IMR-90 (cell line): ENCODE measurements at regions not wholly inside any gene's neighbourhood (a gene's known extent, or its start where the extent isn't known, plus 50 kb on each side); places are given as distances from the start of the nearest gene placed in this dataset.

Experiments
- ATAC-seq: fragments of 200-7000 bp; cut with Tn5 transposase; 2 replicates; pipeline ENCODE4 v1.9.1; 2020; ENCODE audit warnings: low read depth, mild to moderate bottlenecking, moderate library complexity
- BruUV-seq: library from RNA; stranded (reverse); fragments of 400-500 nt; replicated peaks from 2 replicates; lab custom pipeline; 2021; lab: Mats Ljungman, UMichigan
- CTCF ChIA-PET: fragments of 300-600 bp; formaldehyde crosslinking; extraction: SDS; loops from one replicate; lab custom pipeline; 2021; ENCODE audit warnings: antibody characterized with exemption; lab: Yijun Ruan, JAX
- POLR2A ChIA-PET: fragments of 300-600 bp; sonication (Branson Sonifier 250); formaldehyde crosslinking; loops from one replicate; lab custom pipeline; 2022; ENCODE audit warnings: antibody characterized with exemption; ENCODE audit not compliant: unreplicated experiment; lab: Charles Lee
- DNase-seq: peaks from one replicate; pipeline ENCODE4 v3.0.0; 2013
- H2AFZ ChIP-seq: replicated peaks from 2 replicates; pipeline ENCODE3; 2013; ENCODE audit warnings: low read length, mild to moderate bottlenecking; ENCODE audit not compliant: poor library complexity
- H2AK5ac ChIP-seq: 2 replicates; pipeline ENCODE4 v1.6.1; 2013; ENCODE audit warnings: low read depth, low read length, inconsistent platforms
- H2AK9ac ChIP-seq: replicated peaks from 2 replicates; pipeline ENCODE3; 2013; ENCODE audit warnings: mild to moderate bottlenecking, low read depth, low read length, moderate library complexity; ENCODE audit not compliant: poor library complexity
- H2BK120ac ChIP-seq: 2 replicates; pipeline ENCODE4 v1.6.1; 2013; ENCODE audit warnings: low read depth, low read length, inconsistent platforms
- H2BK15ac ChIP-seq: 3 replicates; pipeline ENCODE4 v1.6.1; 2013; ENCODE audit warnings: low read depth, low read length, inconsistent platforms
- H2BK20ac ChIP-seq: 2 replicates; pipeline ENCODE4 v1.6.1; 2013; ENCODE audit warnings: low read depth, mild to moderate bottlenecking, inconsistent platforms, low read length, moderate library complexity
- H2BK5ac ChIP-seq: 2 replicates; pipeline ENCODE4 v1.6.1; 2013; ENCODE audit warnings: mild to moderate bottlenecking, low read depth, low read length, inconsistent platforms; ENCODE audit not compliant: poor library complexity, severe bottlenecking
- H3K14ac ChIP-seq: replicated peaks from 2 replicates; pipeline ENCODE4 v1.6.1; 2013; ENCODE audit warnings: low read depth, low read length, inconsistent platforms
- H3K18ac ChIP-seq: 2 replicates; pipeline ENCODE4 v1.6.1; 2013; ENCODE audit warnings: low read depth, low read length, control low read depth
- H3K23ac ChIP-seq: 2 replicates; pipeline ENCODE4 v1.6.1; 2013; ENCODE audit warnings: low read depth, low read length, inconsistent platforms
- H3K27ac ChIP-seq: 2 replicates; pipeline ENCODE4 v1.5.1; 2013; ENCODE audit warnings: mild to moderate bottlenecking, control low read depth, low read length; ENCODE audit not compliant: insufficient read depth
- H3K27me3 ChIP-seq: 2 replicates; pipeline ENCODE4 v1.6.1; 2013; ENCODE audit warnings: low read length; ENCODE audit not compliant: control insufficient read depth, insufficient read depth
- H3K36me3 ChIP-seq: 2 replicates; pipeline ENCODE4 v1.6.1; 2013; ENCODE audit warnings: low read length, mixed read lengths; ENCODE audit not compliant: control insufficient read depth, insufficient read depth
- H3K4ac ChIP-seq: 2 replicates; pipeline ENCODE4 v1.6.1; 2013; ENCODE audit warnings: low read depth, low read length, inconsistent platforms
- H3K4me1 ChIP-seq: 2 replicates; pipeline ENCODE4 v1.6.1; 2013; ENCODE audit warnings: low read length, mixed read lengths; ENCODE audit not compliant: control insufficient read depth, insufficient read depth
- H3K4me2 ChIP-seq: 2 replicates; pipeline ENCODE4 v1.6.1; 2013; ENCODE audit warnings: low read depth, mild to moderate bottlenecking, control low read depth, low read length, moderate library complexity
- H3K4me3 ChIP-seq: 2 replicates; pipeline ENCODE4 v1.5.1; 2013; ENCODE audit warnings: low read depth, mild to moderate bottlenecking, control low read depth, low read length, moderate library complexity; ENCODE audit not compliant: insufficient read depth
- H3K56ac ChIP-seq: 2 replicates; pipeline ENCODE4 v1.6.1; 2013; ENCODE audit warnings: low read length, inconsistent platforms; ENCODE audit not compliant: insufficient read depth; ENCODE audit errors: extremely low read depth
- H3K79me1 ChIP-seq, 2 experiments: 2 replicates each; pipeline ENCODE4 v1.6.1; 2013; ENCODE audit warnings: low read length in 2 of 2, inconsistent platforms in 1 of 2, low read depth in 1 of 2
- H3K9ac ChIP-seq: 2 replicates; pipeline ENCODE4 v1.6.1; 2013; ENCODE audit warnings: low read depth, low read length, control low read depth
- H3K9me1 ChIP-seq: 2 replicates; pipeline ENCODE4 v1.6.1; 2013; ENCODE audit warnings: low read length, inconsistent platforms; ENCODE audit not compliant: insufficient read depth
- H3K9me3 ChIP-seq: 2 replicates; pipeline ENCODE4 v1.6.1; 2013; ENCODE audit warnings: low read length; ENCODE audit not compliant: control insufficient read depth, insufficient read depth
- H4K20me1 ChIP-seq: 2 replicates; pipeline ENCODE4 v1.6.1; 2013; ENCODE audit warnings: low read length, inconsistent platforms; ENCODE audit not compliant: insufficient read depth
- H4K5ac ChIP-seq: 2 replicates; pipeline ENCODE4 v1.6.1; 2013; ENCODE audit warnings: mild to moderate bottlenecking, low read depth, low read length, control low read depth
- H4K8ac ChIP-seq, 2 experiments: 2 replicates each; pipeline ENCODE4 v1.6.1; 2013; ENCODE audit warnings: low read depth in 2 of 2, low read length in 2 of 2, control low read depth in 1 of 2, inconsistent platforms in 1 of 2
- H4K91ac ChIP-seq: 2 replicates; pipeline ENCODE4 v1.6.1; 2013; ENCODE audit warnings: low read depth, low read length, inconsistent platforms; ENCODE audit not compliant: insufficient read depth
- BHLHE40 ChIP-seq: fragments of 150-350 bp; IDR thresholded peaks from 2 replicates; pipeline ENCODE4 v1.6.1; 2016; ENCODE audit warnings: mild to moderate bottlenecking, low read depth, low read length
- CEBPB ChIP-seq: IDR thresholded peaks from 2 replicates; pipeline ENCODE4 v1.6.1; 2012; ENCODE audit warnings: low read depth, low read length, improper control_type of control experiment
- CHD1 ChIP-seq: IDR thresholded peaks from 2 replicates; pipeline ENCODE4 v1.6.1; 2012; ENCODE audit warnings: low read depth, low read length, improper control_type of control experiment
- FOS ChIP-seq: fragments of 150-350 bp; IDR thresholded peaks from 2 replicates; pipeline ENCODE4 v1.6.1; 2016; ENCODE audit warnings: low read depth, low read length
- MAFK ChIP-seq: IDR thresholded peaks from 2 replicates; pipeline ENCODE4 v1.6.1; 2012; ENCODE audit warnings: low read depth, low read length, improper control_type of control experiment
- MAZ ChIP-seq: IDR thresholded peaks from 2 replicates; pipeline ENCODE4 v1.6.1; 2012; ENCODE audit warnings: low read depth, mild to moderate bottlenecking, low read length, improper control_type of control experiment, moderate library complexity, borderline replicate concordance
- MXI1 ChIP-seq: IDR thresholded peaks from 2 replicates; pipeline ENCODE4 v1.6.1; 2012; ENCODE audit warnings: low read depth, mild to moderate bottlenecking, low read length, moderate library complexity, borderline replicate concordance
- NFE2L2 ChIP-seq: fragments of 150-350 bp; IDR thresholded peaks from 2 replicates; pipeline ENCODE4 v1.6.1; 2016; ENCODE audit warnings: low read depth, mild to moderate bottlenecking, low read length
- POLR2A ChIP-seq: IDR thresholded peaks from 2 replicates; pipeline ENCODE4 v1.6.1; 2012; ENCODE audit warnings: mild to moderate bottlenecking, low read depth, low read length
- RAD21 ChIP-seq: IDR thresholded peaks from 2 replicates; pipeline ENCODE4 v1.6.1; 2012; ENCODE audit warnings: low read length, improper control_type of control experiment
- RCOR1 ChIP-seq: IDR thresholded peaks from 2 replicates; pipeline ENCODE4 v1.6.1; 2012; ENCODE audit warnings: mild to moderate bottlenecking, low read length, improper control_type of control experiment; ENCODE audit not compliant: insufficient replicate concordance
- RFX5 ChIP-seq: IDR thresholded peaks from 2 replicates; pipeline ENCODE4 v1.8.0; 2012; ENCODE audit warnings: low read depth, mild to moderate bottlenecking, low read length, moderate library complexity
- SMC3 ChIP-seq: fragments of 150-350 bp; IDR thresholded peaks from 2 replicates; pipeline ENCODE4 v1.6.1; 2016; ENCODE audit warnings: low read depth, mild to moderate bottlenecking, antibody characterized with exemption, low read length, moderate library complexity
- WGBS, 2 experiments: methylation state at CpG; one replicate each; pipeline versions ENCODE4 v1.1.5 to v1.1.7; 2013; ENCODE audit warnings: missing lambda C conversion rate in 2 of 2; ENCODE audit not compliant: insufficient read length in 1 of 2; ENCODE audit errors: extremely low coverage in 2 of 2; 5-methylcytosine and 5-hydroxymethylcytosine counted together
- dilution Hi-C: fragments of 300-500 bp; cut with HindIII; formaldehyde crosslinking; loops from one replicate; pipeline ENCODE4 v1.14.3; 2018; ENCODE audit warnings: low sequenced_read_pairs; ENCODE audit not compliant: unreplicated experiment
- in situ Hi-C: fragments of 300-500 bp; cut with MboI; formaldehyde crosslinking; loops from 3 replicates; pipeline ENCODE4 v1.14.3; 2019; ENCODE audit warnings: low sequenced_read_pairs, inconsistent platforms, mixed read lengths
- intact Hi-C: fragments of 100-400 bp; cut with micrococcal nuclease; formaldehyde crosslinking; loops from 2 replicates; pipeline ENCODE4 v1.10.0; 2022
- TF ChIP-seq, protein P1 (sequence below): fragments of 150-350 bp; IDR thresholded peaks from 2 replicates; pipeline ENCODE4 v1.6.1; 2017; ENCODE audit warnings: mild to moderate bottlenecking, antibody characterized with exemption, low read length, low read depth
- TF ChIP-seq, protein P2 (sequence below): conservative IDR thresholded peaks from 2 replicates; pipeline ENCODE4 v1.5.1; 2012; ENCODE audit warnings: mild to moderate bottlenecking, low read depth, low read length, improper control_type of control experiment
- TF ChIP-seq, protein P3 (sequence below): fragments of 150-350 bp; IDR thresholded peaks from 2 replicates; pipeline ENCODE4 v1.6.1; 2016; ENCODE audit warnings: low read depth, mild to moderate bottlenecking, low read length, moderate library complexity, borderline replicate concordance

DNA sequence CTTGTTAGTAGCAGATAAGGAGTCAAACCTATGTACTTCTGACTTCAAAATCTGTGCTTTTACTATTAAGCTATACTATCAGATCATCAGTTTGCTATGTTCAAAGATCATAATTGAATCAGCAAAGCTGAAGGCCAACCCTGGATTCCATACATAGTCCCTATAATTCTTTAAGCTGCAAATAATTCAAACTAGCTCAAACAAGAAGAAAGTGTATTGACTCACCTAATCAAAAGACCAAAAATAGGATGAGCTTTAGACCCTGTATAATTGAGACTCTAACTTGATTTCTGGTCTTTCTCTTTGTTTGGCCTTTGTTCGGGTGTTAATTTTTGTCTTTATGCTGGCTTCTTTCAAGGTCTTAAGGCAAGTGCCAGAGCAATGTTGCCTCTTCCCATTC is 213.7 kb downstream of the CWF19L2 start:
- ChIA-PET CTCF (no interaction called here), POLR2A (no interaction called here)
- intact Hi-C loops (no loop called here), dilution Hi-C loops (no loop called here), in situ Hi-C loops (no loop called here)
- BruUV-seq = no TSS peak
- Histone ChIP-seq H2BK20ac (no peak overlapping the region), H3K79me1 (no peaks in the 10 kb centered on the region), H3K9ac (no peak overlapping the region), H2BK120ac (no peak overlapping the region), H3K27me3 (no peaks in the 10 kb centered on the region), H2AK5ac (no peak overlapping the region), H3K18ac (no peak overlapping the region), H4K5ac (no peak overlapping the region), H3K27ac (no peak overlapping the region), H3K9me1 (no peaks in the 10 kb centered on the region), H3K9me3 (no peaks in the 10 kb centered on the region), H4K8ac (no peak overlapping the region), H3K4me3 (no peak overlapping the region), H3K4me1 (no peaks in the 10 kb centered on the region), H3K14ac (no peak overlapping the region), H2AFZ (no peak overlapping the region), H3K56ac (no peak overlapping the region), H3K23ac (no peak overlapping the region), H2BK15ac (no peak overlapping the region), H3K4ac (no peak overlapping the region), H3K4me2 (no peak overlapping the region), H2BK5ac (no peak overlapping the region), H2AK9ac (no peak overlapping the region), H4K91ac (no peak overlapping the region), H3K36me3 (no peaks in the 10 kb centered on the region), H4K20me1 (no peaks in the 10 kb centered on the region)
- DNase-seq (no peak), ATAC-seq (no peak)
- TF ChIP-seq, protein P1, sequence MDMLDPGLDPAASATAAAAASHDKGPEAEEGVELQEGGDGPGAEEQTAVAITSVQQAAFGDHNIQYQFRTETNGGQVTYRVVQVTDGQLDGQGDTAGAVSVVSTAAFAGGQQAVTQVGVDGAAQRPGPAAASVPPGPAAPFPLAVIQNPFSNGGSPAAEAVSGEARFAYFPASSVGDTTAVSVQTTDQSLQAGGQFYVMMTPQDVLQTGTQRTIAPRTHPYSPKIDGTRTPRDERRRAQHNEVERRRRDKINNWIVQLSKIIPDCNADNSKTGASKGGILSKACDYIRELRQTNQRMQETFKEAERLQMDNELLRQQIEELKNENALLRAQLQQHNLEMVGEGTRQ = no peak
- TF ChIP-seq SMC3 = no peak
- no peak for TF ChIP-seq CHD1
- TF ChIP-seq NFE2L2 = no peak
- TF ChIP-seq, protein P2, sequence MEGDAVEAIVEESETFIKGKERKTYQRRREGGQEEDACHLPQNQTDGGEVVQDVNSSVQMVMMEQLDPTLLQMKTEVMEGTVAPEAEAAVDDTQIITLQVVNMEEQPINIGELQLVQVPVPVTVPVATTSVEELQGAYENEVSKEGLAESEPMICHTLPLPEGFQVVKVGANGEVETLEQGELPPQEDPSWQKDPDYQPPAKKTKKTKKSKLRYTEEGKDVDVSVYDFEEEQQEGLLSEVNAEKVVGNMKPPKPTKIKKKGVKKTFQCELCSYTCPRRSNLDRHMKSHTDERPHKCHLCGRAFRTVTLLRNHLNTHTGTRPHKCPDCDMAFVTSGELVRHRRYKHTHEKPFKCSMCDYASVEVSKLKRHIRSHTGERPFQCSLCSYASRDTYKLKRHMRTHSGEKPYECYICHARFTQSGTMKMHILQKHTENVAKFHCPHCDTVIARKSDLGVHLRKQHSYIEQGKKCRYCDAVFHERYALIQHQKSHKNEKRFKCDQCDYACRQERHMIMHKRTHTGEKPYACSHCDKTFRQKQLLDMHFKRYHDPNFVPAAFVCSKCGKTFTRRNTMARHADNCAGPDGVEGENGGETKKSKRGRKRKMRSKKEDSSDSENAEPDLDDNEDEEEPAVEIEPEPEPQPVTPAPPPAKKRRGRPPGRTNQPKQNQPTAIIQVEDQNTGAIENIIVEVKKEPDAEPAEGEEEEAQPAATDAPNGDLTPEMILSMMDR = no peak
- no peak for TF ChIP-seq RFX5
- no peak for TF ChIP-seq CEBPB
- TF ChIP-seq POLR2A = no peak
- TF ChIP-seq MAFK = no peak
- TF ChIP-seq, protein P3, sequence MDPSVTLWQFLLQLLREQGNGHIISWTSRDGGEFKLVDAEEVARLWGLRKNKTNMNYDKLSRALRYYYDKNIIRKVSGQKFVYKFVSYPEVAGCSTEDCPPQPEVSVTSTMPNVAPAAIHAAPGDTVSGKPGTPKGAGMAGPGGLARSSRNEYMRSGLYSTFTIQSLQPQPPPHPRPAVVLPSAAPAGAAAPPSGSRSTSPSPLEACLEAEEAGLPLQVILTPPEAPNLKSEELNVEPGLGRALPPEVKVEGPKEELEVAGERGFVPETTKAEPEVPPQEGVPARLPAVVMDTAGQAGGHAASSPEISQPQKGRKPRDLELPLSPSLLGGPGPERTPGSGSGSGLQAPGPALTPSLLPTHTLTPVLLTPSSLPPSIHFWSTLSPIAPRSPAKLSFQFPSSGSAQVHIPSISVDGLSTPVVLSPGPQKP = no peak
- TF ChIP-seq MXI1 = no peak
- no peak for TF ChIP-seq BHLHE40
- no peak for TF ChIP-seq FOS
- no peak for TF ChIP-seq RCOR1
- TF ChIP-seq MAZ = no peak
- no peak for TF ChIP-seq RAD21
- no CpG with 5 or more reads among the region's 1 CpG for WGBS, 2 experiments
